Keratinocyte (primary cell): ENCODE measurements at regions not wholly inside any gene's neighbourhood (a gene's known extent, or its start where the extent isn't known, plus 50 kb on each side); places are given as distances from the start of the nearest gene placed in this dataset.

Source experiments
- EZH2 ChIP-seq: IDR thresholded peaks from one replicate; pipeline ENCODE4 v1.6.1; 2012; ENCODE audit warnings: inconsistent platforms, mild to moderate bottlenecking, low read length, moderate library complexity
- TF ChIP-seq, protein P1 (sequence below), 3 experiments: IDR thresholded peaks in 1 of 3; conservative IDR thresholded peaks in 1 of 3; optimal IDR thresholded peaks in 1 of 3; 2 replicates in 2 of 3; 3 replicates in 1 of 3; pipeline versions ENCODE3 to v1.5.1; 2011; ENCODE audit warnings: low read length in 3 of 3, mild to moderate bottlenecking in 3 of 3, moderate library complexity in 2 of 3, control low read depth in 1 of 3, inconsistent platforms in 1 of 3; ENCODE audit not compliant: insufficient read depth in 2 of 3; ENCODE audit errors: extremely low read depth in 1 of 3

DNA sequence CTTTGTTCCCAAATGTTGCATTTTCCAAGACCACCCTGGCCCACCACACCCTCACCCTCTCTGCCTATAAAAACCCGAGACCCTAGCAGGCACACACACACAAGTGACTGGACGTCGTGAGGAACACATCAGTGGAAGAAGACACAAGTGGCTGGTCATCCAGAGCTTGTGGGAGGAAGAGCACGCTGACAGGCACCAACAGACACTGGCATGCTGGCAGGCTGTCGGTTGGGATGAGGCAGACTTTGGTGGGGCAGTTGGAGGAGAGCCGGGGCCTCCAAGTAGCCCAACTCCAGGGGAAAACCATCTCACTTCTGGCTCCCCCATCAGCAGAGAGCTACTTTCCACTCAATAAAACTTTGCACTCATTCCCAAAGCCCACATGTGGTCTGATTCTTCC lies 225.5 kb upstream of the ZEB2 start:
- TF ChIP-seq, protein P1, sequence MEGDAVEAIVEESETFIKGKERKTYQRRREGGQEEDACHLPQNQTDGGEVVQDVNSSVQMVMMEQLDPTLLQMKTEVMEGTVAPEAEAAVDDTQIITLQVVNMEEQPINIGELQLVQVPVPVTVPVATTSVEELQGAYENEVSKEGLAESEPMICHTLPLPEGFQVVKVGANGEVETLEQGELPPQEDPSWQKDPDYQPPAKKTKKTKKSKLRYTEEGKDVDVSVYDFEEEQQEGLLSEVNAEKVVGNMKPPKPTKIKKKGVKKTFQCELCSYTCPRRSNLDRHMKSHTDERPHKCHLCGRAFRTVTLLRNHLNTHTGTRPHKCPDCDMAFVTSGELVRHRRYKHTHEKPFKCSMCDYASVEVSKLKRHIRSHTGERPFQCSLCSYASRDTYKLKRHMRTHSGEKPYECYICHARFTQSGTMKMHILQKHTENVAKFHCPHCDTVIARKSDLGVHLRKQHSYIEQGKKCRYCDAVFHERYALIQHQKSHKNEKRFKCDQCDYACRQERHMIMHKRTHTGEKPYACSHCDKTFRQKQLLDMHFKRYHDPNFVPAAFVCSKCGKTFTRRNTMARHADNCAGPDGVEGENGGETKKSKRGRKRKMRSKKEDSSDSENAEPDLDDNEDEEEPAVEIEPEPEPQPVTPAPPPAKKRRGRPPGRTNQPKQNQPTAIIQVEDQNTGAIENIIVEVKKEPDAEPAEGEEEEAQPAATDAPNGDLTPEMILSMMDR (optimal IDR thresholded peaks at IDR 0.05 in 1 of 3, IDR thresholded peaks at IDR 0.05 in 1 of 3, conservative IDR thresholded peaks at IDR 0.05 in 1 of 3; ENCODE audit: extremely low read depth in 1 of 3, insufficient read depth in 2 of 3, low read length in 3 of 3), result no peak
- TF ChIP-seq EZH2, result no peak
